KOPT-K1 (cell line): ENCODE measurements at regions not wholly inside any gene's neighbourhood (a gene's known extent, or its start where the extent isn't known, plus 50 kb on each side); places are given as distances from the start of the nearest gene placed in this dataset.
"Not testable (repeated sequence)": the region's sequence is repeated elsewhere in the genome, so short reads cannot be mapped to it uniquely, and the experiment has no call there.

Experiments
- H3K27ac ChIP-seq: fragments of 200-600 bp; sonication (generic); 2 replicates; pipeline ENCODE4 v1.5.1; 2016; ENCODE audit warnings: antibody characterized with exemption, mild to moderate bottlenecking, low read depth, low read length; ENCODE audit not compliant: poor library complexity, severe bottlenecking
- H3K36me3 ChIP-seq: fragments of 200-600 bp; sonication (generic); 2 replicates; pipeline ENCODE4 v1.5.1; 2017; ENCODE audit warnings: antibody characterized with exemption, mild to moderate bottlenecking, low read length, moderate library complexity; ENCODE audit not compliant: insufficient read depth
- H3K9me3 ChIP-seq: fragments of 200-600 bp; sonication (generic); 2 replicates; pipeline ENCODE4 v1.5.1; 2017; ENCODE audit warnings: antibody characterized with exemption, low read length, mild to moderate bottlenecking; ENCODE audit not compliant: insufficient read depth, poor library complexity, severe bottlenecking

DNA sequence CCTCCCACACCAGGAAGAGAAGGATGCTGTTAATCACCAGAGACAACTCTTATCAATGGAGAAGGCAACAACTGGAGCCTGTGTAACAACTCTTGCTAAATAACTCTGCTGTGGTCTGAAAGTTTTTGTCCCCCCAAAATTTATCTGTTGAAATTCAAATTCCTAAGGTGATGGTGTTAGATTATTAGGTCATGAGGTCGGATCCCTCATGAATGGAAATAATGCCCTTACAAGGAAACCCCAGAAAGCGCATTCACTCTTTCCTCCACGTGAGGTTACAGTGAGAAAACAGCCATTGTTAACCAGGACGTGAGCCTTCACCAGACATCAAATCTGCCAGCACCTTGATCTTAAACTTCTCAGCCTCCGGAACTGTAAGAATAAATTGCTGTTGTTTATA is 141.9 kb upstream of the CXADR start:
- H3K9me3 ChIP-seq = no peaks in the 10 kb centered on the region
- H3K27ac ChIP-seq = no peak overlapping the region
- no peaks in the 10 kb centered on the region for H3K36me3 ChIP-seq

DNA sequence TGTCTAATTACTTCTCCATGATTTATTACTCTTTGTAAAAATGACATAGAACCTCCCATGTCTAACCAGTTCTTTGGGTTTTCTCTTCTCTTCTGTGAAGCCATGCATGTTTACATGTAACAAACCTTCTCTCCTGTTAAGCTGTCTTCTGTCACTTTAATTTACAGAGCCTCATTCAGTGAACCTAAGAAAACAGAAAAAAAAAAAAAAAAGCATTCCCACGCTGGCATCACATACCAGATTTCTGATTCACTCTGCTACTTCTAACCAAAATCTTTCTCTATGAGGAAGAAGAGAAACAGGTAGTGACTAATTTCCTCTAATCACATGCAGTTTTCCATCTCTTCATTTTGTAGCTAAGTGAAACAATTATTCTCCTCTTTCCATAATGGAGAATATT is 141.4 kb upstream of the CXADR start:
- Histone ChIP-seq H3K27ac (no peak overlapping the region), H3K36me3 (no peaks in the 10 kb centered on the region), H3K9me3 (no peaks in the 10 kb centered on the region)

DNA sequence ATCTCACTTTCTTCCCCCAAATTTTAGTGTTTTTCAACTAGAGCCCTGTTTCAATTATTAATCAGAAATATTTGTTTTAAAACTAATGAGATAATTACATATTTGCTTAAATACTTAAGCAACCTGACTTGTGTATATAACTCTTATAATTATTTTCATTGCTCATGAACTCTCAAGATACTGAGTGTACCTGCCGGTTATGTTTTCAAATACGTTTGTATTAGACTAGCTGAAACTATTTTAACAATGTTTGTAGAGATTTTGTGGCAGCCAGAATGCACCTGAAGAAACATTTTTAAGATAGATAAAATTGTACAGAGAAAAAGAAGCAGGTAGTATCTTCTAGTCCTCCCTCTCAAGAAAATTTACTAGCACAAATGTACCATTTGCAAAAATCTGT is 140.6 kb upstream of the CXADR start:
- Histone ChIP-seq H3K36me3 (no peaks in the 10 kb centered on the region), H3K9me3 (no peaks in the 10 kb centered on the region), H3K27ac (no peak overlapping the region)

DNA sequence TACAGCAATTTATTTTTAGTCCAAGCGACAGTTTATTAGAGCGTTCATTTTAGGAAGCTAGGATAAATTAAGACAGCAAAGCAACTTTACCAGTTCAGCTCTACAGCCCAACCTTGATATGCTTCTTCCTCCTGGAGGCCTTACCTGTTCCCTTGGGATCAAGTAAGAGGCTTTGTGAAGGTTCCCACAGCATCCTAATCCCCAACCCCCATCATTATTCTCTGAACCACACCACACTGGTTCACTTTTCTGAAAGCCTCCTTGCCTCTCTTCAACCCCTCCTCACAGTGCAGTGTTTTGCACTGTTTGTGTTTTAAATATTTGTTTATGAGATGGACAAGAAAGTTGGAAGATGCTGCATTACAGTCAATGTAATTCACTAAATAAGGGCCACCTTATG is 126.3 kb upstream of the CXADR start:
- no peak overlapping the region for H3K27ac ChIP-seq
- no peaks in the 10 kb centered on the region for H3K36me3 ChIP-seq

DNA sequence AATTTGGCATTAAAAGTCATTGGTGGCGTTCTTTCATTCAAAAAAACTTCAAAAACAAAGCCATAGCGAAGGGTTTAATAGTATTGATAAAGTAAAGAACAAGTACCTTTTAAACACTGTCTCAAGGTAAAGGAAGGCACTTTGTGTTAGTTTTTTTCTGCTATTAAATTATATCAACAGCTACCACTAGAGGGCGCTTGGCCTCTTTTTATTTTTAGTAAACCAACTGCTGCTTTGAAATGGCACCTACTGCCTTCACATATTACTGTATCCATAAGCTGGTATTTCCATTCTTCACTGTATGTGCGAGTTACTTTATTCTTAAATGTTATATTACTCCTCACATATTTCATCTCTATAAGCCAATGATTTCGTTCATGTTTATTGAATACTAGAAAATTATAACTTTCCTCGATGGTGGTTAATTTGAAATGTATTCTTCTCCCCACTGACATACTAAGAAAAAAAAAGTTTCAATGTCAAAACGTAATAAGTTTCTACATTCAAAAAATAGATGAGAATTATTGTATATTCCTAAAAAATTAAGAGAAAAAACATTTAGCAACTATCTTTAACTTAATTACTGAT is 125.7 kb upstream of the CXADR start:
- no peak overlapping the region for H3K27ac ChIP-seq
- no peaks in the 10 kb centered on the region for H3K36me3 ChIP-seq
- H3K9me3 ChIP-seq = no peaks in the 10 kb centered on the region

More for the DNA sequence above, 126.3 kb upstream of the CXADR start:
- H3K9me3 ChIP-seq = no peaks in the 10 kb centered on the region

DNA sequence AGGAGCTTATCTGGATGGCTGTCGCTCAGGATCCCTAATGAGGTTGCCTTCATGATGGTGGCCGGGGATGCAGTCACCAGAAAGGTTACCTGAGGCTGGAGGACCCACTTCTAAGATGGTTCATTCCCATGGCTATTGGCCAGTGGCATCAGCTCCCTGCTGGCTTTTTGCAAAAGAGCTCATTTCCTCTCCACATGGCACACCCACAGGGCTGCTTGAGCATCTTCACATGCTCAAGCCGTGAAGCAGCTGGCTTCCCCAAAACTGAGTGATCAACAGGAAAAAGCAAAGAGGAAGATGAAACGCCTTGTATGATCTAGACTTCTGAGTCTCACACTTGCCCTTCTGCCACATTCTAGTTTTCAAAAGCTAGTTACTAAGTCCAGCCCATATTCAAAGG is 124.6 kb upstream of the CXADR start:
- H3K36me3 ChIP-seq = no peaks in the 10 kb centered on the region
- no peak overlapping the region for H3K27ac ChIP-seq
- no peaks in the 10 kb centered on the region for H3K9me3 ChIP-seq

DNA sequence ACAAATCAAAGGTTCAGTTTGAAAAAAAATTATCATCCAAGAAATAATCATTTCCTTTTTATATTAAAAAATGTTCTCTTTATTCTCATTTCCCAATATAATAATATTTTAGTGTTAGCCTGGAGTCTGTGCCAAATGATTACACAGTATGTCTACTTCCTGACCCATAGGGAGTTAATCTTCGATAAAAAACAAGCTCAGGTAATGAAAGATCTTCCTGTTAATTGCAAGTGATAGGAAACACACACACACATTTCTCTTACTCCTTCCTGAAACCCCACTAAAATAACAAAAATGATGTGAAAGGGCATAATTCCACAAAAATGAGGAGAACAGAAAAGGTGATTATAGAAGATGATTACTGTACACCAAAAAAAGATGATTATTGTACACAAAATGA is 123.5 kb upstream of the CXADR start:
- Histone ChIP-seq H3K36me3 (no peaks in the 10 kb centered on the region), H3K9me3 (no peaks in the 10 kb centered on the region), H3K27ac (no peak overlapping the region)

DNA sequence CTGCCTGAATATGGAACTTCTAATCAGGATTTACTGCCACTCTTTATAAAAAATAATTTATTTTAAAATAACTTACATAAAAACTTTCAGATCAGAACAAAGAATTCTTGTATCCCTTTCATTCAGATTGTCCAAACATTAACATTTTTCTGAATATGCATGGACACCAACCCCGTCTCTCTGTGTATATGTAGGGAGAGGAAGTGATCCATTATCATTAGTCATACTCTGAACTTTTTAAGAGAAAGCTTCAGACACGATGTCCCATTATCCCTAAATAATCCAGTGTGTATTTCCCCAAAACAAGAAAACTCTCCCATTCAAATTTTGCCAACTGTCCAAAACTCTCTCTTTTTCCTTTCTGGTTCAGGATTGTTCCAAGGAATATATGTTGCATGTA is 122.3 kb upstream of the CXADR start:
- no peaks in the 10 kb centered on the region for H3K9me3 ChIP-seq
- no peaks in the 10 kb centered on the region for H3K36me3 ChIP-seq
- no peak overlapping the region for H3K27ac ChIP-seq

DNA sequence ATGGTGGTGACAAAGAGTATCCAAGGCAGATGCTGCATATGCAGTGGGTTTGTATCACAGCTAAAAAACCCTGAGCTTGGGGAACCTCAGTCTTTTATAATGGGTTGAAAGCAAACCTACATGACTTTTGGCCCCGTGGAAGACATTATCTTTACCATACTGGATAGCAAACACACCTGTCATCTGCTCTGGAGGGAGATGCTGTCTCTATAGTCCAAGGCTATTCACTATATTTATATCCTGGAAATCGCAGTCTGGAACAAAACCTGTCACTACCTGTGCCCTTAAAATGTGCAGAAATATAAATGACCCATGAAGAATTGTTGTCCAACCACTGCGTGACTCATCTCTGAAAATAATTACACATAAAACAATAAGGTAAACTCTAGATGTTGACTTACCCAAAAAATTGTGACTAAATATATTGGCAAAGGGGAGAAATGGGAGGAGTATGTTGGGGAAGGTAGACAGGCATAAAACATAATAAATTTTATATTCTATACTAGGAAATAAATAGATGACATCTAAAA is 121.0 kb upstream of the CXADR start:
- no peaks in the 10 kb centered on the region for H3K36me3 ChIP-seq
- no peak overlapping the region for H3K27ac ChIP-seq
- no peaks in the 10 kb centered on the region for H3K9me3 ChIP-seq

DNA sequence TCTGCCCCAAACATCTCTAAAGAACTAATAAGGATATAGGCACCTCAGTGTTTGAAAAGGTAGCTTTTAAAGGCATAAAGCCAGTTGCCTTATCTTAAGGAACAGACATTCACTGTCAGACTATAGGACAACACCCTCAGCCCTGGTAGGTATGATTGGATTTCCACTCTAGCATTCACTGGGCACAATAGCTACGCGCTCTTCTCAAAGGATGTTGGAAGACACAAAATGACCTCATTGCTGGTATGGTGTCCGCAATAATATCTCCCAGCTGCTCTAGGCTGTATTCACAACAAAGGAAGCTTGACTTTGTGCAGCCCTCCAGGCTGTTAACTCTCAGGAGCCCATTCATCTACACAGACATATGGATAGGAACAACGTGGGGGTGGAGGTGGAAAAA is 119.4 kb upstream of the CXADR start:
- no peak overlapping the region for H3K27ac ChIP-seq
- no peaks in the 10 kb centered on the region for H3K36me3 ChIP-seq
- H3K9me3 ChIP-seq = no peaks in the 10 kb centered on the region

DNA sequence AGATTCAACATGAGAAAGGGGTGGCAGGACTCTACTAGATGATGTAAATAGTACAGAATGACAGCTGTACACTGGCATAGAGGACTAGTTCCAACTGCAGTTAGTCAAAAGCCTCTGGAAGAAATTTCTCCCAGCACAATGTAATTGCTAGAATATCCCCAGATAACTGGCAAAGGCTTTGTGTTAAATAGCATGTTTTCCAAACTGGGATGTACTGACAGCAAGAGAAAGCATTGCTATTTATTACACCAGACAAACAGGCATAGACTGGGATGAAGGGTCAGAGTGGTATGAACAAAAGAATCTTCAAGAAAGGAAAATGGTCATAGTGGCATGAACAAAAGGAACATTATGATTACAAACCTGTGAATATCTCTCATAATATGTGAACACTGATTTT is 115.9 kb upstream of the CXADR start:
- Histone ChIP-seq H3K9me3 (no peaks in the 10 kb centered on the region), H3K36me3 (no peaks in the 10 kb centered on the region), H3K27ac (no peak overlapping the region)

DNA sequence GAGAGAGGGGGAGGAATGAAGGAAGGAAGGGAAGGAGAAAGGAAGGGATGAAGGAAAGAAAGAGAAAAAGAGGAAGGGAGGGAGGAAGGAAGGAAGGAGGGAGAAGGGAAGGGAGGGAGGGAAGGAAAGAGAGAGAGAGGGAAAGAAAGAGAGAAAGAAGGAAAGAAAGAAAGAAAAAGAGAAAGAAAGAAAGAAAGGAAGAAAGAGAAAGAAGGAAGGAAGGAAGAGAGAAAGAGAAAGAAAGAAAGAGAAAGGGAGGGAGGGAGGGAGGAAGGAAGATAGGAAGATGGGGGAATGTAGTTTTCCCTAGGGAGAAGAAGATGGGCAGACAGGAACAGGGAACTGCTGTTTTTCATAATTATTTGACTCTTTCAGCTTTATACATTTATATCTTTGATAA is 115.1 kb upstream of the CXADR start:
- H3K36me3 ChIP-seq = no peaks in the 10 kb centered on the region
- H3K27ac ChIP-seq = no peak overlapping the region
- H3K9me3 ChIP-seq = no peaks in the 10 kb centered on the region

DNA sequence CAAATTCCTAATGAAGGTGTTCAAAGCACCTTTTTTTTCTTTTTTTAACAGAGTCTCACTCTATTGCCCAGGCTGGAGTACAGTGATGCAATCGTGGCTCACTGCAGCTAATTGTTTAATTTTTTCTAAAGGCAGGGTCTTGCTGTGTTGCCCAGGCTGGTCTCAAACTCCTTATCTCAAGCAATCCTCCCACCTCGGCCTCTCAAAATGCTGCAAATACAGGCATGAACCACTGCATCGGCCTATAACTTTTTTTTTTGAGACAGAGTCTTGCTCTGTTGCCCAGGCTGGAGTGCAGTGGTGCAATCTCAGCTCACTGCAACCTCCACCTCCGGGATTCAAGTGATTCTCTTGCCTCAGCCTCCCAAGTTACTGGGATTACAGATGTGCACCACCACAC is 113.9 kb upstream of the CXADR start:
- not testable (repeated sequence) for H3K27ac ChIP-seq, H3K9me3 ChIP-seq, H3K36me3 ChIP-seq

DNA sequence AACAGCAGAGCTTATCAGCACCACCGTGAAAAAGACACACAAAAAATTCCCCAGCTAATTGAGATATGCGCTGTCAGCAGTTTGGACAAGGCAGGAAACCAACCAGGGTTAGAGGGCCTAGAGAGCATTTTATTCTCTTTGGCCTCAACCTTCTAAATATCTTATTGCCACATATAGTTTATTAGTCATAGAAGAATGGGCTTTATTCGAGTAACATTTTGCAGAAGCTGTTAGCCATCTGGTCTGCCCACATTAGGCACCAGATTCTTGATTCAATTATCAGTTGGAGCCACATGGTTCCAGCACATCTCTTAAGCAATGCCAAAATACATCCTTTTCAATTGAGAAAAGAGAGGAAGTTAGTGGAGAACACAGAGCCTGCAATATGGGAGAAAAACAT is 109.9 kb upstream of the CXADR start:
- no peak overlapping the region for H3K27ac ChIP-seq
- H3K36me3 ChIP-seq = no peaks in the 10 kb centered on the region
- no peaks in the 10 kb centered on the region for H3K9me3 ChIP-seq

DNA sequence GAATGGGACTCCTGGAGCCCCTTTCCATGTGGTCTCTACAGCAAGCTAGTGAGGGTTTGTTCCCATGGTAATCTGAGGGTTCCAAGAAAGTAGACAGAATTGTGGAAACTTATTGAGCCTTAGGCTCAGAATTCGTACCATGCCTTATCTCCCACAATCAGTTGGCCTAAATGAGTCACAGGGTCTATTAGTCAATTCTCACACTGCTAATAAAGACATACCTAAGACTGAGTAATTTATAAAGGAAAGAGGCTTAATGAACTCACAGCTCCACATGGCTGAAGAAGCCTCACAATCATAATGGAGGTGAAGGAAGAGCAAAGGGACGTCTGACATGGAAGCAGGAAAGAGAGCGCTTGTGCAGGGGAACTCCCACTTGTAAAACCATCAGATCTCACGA is 106.6 kb upstream of the CXADR start:
- Histone ChIP-seq H3K9me3 (no peaks in the 10 kb centered on the region), H3K27ac (no peak overlapping the region), H3K36me3 (no peaks in the 10 kb centered on the region)

DNA sequence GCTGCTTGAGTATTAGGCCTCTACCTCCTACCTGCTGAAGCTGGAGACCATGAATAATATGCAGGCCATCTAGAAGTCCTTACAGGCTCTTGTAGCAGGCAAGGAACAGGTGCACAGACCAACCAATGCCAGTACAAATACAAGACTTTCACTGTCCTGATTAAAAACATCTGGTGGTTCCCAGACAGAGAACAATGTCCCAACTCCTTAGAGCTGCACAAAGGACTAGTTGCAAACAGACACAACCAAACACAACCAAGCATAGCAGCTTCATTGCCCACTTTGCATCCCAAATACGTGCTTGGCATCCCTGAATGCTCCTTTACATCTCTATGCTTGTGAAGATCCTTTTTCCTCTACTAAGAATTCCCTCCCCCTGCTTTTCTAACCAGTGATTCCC is 98.1 kb upstream of the CXADR start:
- no peak overlapping the region for H3K27ac ChIP-seq

More for the DNA sequence above, 98.1 kb upstream of the CXADR start:
- H3K36me3 ChIP-seq = no peaks in the 10 kb centered on the region
- H3K9me3 ChIP-seq = no peaks in the 10 kb centered on the region
